GM21528 (cell line): ENCODE measurements at regions not wholly inside any gene's neighbourhood (a gene's known extent, or its start where the extent isn't known, plus 50 kb on each side); places are given as distances from the start of the nearest gene placed in this dataset.

Experiments
- ATAC-seq: cut with Tn5 transposase; IDR thresholded peaks from one replicate; pipeline ENCODE4 v1.9.1; 2021; ENCODE audit warnings: mild to moderate bottlenecking, moderate library complexity; ENCODE audit not compliant: unreplicated experiment, low FRiP score

DNA sequence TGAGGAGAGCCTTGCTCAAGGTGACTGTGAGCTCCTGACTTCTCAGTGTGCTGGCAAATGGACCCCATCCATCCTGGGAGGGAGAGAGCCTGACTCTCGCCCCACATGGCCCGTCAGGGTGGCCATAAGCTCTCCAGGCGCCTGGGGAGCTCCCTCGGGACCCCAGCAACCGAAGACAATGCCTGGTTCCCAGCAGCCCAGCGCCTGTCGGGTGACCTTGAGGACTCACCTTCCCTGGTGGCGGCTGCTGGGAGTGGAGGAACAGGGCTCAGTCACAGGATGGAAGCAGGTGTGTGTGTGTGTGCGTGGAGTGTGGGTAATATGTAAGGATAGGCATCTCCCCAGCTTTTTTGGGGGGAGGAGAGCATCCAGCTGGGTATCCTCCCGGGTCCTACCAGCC is 190.3 kb downstream of the MELK start:
- no peak for ATAC-seq

- ATAC-seq, result no peak
Measured at GRCh38 chr9:36763778-36764177, 191.1 kb downstream of the MELK start.

DNA sequence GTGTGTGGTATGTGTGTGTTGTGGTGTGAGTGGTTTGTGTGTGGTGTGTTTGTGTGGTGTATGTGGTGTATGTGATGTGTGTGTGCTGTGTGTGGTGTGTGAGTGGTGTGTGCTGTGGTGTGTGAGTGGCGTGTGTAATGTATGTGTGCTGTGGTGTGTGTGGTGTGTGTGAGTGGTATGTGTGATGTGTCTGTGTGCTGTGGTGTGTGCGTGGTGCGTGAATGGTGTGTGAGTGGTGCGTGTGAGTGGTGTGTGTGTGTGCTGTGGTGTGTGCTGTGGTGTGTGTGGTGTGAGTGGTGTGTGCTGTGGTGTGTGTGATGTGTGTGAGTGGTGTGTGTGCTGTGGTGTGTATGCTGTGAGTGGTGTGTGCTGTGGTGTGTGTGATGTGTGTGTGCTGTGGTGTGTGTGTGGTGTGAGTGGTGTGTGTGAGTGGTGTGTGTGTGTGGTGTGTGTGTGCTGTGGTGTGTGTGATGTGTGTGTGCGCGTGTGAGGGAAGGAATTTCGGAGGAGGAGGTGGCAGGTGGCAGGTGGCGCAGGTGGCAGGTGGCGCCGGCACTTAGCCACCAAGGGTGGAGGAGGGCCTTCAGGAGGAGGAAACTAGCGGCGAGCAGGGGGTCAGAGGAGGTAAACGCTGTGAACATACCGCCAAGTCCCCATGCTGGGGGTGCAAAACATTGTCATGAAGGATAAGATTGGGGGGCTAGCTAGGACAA is 191.8 kb downstream of the MELK start:
- no peak for ATAC-seq

- ATAC-seq, result no peak
Measured at GRCh38 chr9:36765077-36765390, 192.3 kb downstream of the MELK start.

DNA sequence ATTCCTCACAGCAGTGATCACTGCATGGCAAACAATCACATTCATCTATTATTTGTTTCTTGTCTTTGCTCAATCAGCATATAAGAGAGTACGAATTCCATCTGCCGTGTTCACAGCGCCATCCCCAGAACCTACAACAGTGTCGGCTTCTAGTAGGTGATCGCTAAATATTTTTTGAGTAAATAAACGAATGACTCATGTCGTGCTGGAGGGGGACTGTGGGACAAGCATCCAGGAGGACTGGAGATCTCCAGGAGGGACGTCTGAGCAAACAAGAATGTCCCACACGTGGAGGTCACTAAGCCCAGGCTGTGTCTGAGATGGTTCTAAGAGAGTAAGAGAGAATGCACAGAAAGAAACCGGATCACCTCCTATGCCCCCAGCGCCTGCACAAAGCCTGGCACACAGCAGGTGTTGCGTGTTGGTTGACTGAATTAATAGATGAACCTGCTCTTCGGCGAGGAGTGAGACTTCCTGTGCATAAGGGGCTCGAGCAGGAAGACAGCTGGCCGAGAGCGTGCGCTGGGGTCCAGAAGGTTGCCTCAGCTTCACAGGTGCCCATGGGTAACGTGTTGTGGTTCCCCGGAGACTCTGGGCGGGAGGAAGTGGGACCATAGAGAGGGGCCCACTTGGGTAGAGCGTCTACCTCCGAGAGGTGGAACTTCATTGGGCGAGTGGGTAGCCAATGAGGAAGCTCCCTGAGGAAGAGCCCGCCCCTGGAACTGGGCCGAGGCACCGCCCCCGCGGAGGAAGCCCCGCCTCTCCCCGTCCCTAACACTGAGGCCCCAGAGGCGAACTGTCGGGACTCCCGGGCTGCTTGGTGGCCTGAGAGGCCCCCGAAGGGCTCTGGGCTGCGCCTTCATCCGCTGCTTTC is 193.0 kb downstream of the MELK start:
- peak; percentile 97 for ATAC-seq

GRCh38 chr9:36768677-36769076 is 196.0 kb downstream of the MELK start:
- no peak for ATAC-seq

GRCh38 chr9:36770025-36770424 is 197.3 kb downstream of the MELK start:
- ATAC-seq, result no peak

DNA sequence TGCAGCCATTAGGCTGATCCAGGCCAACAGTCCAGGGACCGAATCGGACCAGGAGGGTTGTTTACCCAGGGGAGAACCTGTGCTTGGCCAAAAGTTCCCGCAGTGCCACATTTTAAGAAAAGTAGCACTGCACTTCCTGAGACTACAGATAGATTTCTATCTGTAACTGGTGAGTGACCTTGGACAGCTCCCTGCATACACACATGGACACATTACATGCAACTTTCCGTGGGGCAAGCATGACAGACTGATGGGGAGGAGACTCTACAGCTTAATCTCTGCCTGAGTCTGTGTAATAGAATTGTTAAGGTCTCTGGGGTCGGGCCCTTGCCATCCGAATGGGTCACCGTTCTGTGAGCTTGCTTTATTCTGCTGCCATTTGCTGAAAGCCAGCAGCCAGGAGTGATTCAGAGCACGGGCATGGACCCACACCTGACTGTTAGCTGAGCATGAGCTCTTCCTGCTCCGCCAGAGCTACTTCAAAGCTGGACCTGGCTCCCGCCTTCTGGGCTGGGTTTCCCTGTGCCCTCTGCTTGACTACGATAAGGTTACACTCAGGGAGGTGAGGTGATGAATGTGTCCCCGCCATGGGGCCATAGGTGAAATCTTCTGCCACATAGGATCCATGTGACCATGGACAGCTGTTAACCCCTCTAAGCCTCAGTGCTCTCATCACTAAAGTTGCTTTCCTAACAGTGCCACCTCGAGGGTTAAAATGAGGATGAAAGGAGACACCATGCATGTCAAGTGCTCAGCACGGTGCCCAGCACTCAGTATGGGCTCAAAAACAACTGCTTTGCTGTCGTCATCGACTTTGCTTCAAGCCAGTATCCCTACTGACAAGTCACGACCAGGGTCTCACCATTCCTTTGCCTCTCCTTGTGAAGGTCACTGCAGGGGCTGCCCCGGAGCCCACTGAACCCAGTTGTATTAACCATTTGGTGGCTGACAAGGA is 200.0 kb downstream of the MELK start:
- ATAC-seq, result no peak

- ATAC-seq, result no peak
Measured at GRCh38 chr9:36778682-36779081, 206.0 kb downstream of the MELK start.

- no peak for ATAC-seq
Measured at GRCh38 chr9:36779582-36779981, 206.9 kb downstream of the MELK start.

DNA sequence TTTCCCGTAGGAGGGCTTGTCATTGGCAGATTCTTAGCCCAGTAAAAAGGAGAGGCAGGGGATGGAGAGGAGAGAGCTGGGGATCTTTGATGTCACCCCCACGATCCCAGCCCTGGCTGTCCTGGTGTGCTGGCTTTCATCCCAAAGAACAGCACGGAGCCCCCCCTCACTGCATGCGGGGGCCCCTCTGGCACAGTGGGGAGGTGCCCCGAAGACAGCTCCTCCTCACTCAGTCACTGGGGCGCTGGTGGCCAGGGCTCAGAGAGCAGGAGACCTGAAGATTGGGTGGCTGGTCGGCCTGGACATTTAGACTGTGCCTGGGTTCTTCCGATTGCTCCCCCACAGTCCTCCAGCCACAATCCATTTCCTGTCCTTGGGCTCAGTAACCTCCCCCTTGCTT is 207.5 kb downstream of the MELK start:
- no peak for ATAC-seq

DNA sequence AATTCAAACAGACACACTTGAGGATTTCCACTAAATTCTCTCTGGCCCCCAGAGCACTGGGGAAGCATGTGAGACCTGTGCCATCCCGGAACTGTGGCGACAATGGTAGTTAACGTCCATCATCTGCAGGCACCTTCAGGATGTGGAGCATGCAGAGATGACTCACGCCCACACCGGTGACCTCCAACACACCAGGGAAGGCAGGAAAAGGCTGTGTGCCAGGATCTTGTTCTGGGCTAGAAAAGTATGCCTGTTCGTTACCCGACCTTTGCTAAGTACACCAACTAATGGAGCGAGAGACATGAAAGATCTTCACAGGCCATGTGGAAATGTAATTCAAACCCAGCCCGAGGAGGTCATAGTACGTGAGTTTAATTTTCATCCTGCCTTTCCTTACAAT is 208.8 kb downstream of the MELK start:
- ATAC-seq, result no peak
